DMS114 treated with DMSO at 0.1 percent for 48 hours (cell line): ENCODE measurements at regions not wholly inside any gene's neighbourhood (a gene's known extent, or its start where the extent isn't known, plus 50 kb on each side); places are given as distances from the start of the nearest gene placed in this dataset.
"Not testable (repeated sequence)": the region's sequence is repeated elsewhere in the genome, so short reads cannot be mapped to it uniquely, and the experiment has no call there.

Source experiments
- DNase-seq: peaks from one replicate; lab custom pipeline; 2025; ENCODE audit not compliant: unreplicated experiment; lab: John Stamatoyannopoulos, UW

DNA sequence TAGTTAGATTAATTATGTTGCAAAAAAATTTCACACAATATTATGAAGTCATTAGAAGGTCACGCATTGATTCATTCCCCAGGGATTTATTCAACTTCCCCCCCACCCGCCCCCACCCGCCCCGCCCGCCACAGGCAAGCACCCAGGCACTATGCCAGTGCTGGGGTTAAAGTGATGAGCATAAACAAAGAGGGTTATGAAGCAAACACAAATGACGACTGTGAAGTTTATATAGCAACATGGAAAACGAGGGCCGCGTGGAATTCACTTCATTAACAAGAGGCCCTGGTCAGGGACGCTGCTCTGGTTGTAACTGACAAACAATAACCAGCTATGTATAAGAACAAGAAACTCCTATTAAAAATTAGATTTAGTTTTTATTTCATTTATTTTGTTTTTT lies 656.5 kb upstream of the COBL start:
- no peak for DNase-seq

DNA sequence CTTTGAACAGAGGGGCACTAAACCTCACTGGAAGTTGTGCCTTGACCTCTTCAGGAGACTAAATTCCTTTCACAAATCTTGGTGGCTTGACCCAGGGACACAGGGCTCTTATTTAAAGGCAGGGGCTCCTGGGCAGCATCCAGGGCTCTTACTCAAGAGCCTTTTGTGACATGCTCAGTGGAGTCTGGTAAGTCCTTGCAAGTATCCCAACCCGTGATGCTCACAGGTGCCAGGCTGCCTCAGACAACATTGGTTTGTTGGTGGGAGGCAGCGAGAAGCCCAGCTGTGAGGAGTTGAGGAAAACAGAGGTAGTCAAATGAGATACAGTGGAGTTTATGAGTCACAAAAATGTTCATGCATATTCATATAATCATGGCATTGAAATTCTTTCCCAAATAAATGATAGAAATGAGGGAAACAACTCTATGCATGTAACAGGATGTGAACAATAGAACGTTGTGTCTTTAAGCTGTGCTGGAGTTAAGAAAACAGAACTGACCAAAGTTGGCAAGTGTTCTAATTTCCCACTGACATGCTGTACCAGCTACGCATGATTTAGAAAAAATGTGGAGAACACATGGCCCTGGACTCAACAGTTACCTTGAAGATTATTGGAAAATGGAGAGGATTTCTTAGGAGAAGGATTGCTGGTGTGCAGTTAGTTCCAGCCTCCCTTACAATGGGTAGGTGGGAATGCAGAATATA lies 654.5 kb upstream of the COBL start:
- DNase-seq, result no peak

DNA sequence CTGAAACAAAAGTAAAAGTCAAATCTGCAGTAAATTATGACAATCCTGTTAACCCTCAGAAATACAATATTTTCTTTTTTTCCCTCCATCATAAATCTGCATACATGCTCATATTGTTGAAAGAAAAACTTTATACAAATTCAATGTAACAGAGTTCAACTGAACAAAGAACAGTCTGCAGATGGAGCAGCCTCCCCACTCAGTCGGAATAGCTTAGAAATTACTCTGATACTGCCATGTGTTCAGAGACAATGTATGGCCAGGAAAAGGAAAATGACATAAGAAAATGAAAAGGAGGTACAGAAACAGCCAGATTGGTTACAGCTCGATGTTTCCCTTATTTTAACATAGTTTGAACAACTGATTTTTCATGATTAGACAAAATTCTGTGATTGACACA lies 651.9 kb upstream of the COBL start:
- DNase-seq, result no peak

DNA sequence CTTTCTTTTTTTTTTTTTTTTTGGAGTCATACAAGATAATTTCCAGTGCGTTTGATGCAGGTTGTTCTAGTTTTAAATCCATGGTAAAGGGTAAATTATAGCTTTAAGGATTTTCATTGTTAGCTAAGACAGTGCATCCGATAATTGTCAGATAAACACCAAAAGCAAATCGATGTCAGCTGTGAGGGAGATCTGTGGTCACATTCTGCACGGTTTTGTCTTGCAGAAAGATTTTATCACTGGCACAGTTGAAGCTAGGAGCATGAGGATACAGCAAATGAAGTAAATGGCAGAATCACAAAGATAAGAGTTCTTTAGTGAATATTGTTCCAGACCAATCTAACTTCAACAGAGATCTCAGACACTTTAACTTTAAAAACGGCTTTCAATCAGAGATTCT lies 648.8 kb upstream of the COBL start:
- DNase-seq, result no peak

DNA sequence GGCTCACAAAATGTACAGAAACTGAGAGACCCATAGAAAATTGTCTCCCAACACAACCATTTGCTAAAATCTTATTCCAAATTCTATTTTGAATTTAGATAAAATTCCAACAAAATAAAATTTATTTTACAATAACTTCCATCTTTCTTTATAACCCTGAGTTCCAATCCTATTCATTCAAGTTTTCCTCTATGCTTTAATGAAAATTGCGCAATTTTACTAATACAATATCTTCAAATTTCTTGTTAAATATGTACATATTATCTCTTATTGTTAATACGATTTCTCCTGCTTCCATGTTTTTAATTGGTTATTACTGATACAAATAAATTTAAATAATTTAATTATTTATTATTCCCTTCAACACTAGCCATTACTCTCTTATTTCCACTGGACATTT lies 645.2 kb upstream of the COBL start:
- DNase-seq, result no peak

DNA sequence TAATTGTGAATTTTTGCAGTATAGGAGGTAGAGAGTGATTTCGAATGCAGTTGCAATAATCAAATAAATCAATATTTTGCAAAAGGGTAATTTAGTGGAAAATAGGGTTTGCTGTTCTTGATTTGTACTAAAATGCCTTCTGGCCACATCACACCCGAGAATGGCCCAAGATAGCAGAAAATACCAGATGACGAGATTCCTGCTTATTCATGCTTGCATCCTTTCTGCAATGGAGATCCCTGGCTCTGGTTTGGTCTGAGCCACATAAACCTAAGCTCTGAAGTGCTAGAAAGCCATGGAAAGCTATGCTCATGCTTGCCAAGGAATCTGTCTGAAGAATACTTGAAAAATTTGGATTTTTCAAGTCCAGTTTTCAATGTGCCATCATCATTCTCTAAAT lies 634.2 kb upstream of the COBL start:
- no peak for DNase-seq

DNA sequence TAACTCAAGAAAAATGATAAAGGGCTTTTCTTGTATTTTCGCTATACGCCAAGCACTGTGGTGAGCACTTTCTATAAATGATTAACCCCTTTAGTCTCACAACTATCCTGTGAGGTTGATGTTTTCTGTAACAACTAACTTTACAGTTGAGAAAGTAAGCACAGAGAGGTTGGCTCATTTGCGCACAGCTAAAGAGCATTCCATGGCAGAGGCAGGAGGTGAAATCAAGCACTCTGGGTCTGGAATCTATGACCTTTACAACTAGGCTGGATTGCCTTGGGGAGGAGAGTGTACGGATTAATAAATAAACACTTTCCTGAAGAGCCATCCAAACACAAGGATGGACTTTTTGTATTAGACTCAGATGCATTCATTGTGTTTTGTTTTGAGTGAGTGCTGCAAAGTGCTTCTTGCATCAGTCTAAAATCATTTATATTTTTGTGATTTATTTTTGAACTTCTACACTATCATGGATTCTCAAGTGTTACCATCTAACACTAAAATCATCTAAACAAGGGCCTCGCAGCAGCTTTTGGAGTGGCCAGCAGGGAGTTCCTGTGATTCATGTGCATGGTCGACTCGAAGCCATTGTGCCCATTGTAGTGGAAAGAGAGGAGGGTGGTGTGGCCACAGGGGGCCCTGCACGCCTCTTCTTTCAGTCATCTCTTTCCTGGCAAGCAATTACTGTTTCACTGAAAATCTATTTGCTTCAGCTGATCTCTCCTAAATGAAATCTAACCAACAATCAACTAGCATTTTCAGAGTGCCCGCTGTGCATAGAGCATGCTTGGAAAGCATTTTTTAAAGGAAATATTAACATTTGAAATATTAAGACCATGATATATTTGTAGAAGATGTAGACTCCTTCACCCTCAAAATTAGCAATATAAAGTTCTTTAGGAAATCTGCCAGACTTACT lies 633.4 kb upstream of the COBL start:
- DNase-seq, result no peak

DNA sequence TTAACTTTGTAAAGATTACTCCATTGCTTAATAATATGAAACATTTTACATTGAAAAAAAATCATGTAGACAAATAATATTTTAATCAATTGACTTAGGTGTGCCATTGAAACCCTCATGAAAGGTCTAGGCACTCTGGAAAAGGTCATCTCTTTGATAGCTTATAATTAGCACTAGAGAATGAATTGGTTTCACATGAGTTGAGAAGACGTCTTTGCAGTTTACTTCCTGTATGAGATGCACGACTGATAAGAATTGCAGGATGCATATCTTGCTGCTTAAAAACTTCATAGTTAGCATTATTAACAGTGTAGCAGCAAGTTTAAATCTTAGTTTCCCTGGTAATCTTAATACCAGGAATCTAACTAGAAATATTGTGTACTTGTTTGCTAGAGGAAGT lies 614.2 kb upstream of the COBL start:
- DNase-seq, result no peak

DNA sequence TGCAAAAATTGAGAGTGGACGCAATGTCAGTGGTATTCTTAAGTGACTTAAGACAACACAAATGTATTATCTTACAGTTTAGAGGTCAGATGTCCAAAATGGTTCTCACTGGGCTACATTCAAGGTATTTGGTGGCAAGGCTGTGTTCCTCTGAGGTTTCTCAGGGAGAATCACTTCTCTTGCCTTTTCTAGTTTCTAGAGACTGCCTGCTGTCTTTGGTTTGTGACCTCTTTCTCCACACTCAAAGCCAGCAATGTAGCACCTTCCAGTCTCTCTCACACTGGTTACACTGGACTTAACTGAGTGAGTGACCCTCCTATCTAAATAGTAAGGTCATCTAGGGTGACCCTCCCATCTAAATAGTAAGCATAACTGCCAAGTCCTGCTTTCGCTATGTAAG lies 613.2 kb upstream of the COBL start:
- no peak for DNase-seq

DNA sequence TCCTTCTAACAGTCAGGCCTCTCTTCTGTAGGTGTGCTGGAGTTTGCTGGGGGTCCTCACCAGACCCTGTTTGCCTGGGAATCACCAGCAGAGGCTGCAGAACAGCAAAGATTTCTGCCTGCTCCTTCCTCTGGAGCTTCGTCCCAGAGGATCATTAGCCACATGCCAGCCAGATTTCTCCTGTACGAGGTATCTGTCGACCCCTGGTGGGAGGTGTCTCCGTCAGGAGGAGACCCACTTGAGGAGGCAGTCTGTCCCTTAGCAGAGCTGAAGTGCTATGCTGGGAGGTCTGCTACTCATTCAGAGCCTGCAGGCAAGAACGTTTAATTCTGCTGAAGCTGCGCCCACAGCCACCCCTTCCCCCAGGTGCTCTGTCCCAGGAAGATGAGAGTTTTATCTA lies 611.1 kb upstream of the COBL start:
- DNase-seq, result no peak

DNA sequence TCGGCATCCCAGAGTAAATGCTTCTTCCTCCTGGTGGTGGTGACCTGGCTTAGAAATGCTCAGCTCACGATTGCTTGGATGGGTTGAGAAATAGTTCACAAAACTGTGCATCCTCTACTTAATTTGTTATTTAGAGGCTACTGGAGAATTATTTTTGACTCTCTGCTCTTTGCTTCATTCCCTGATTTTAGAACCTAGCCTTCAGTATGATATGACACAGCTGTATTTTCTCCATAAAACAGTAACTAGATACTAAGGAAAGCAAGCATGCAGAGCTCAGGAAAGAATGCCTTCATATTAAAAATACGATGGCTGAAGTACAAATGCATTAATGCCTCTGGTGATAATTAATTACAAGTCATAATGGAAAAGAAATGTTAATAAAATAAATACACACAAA lies 602.0 kb upstream of the COBL start:
- no peak for DNase-seq

DNA sequence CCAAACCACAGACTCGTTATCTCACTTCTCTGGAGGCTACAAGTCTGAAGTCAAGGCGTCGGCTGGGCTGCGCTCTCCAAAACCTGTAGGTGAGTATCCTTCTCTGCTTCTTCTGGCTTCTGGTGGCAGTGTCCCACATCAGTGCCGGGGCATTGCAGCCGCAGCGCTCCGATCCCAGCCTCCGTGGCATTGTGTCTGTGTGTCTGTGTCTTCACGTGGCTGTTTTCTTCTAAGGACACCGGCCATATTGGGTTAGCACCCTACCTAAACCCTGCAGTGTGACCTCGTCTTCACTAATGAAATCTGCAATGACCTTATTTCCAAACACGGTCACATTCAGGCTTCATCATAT lies 584.9 kb upstream of the COBL start:
- no peak for DNase-seq

DNA sequence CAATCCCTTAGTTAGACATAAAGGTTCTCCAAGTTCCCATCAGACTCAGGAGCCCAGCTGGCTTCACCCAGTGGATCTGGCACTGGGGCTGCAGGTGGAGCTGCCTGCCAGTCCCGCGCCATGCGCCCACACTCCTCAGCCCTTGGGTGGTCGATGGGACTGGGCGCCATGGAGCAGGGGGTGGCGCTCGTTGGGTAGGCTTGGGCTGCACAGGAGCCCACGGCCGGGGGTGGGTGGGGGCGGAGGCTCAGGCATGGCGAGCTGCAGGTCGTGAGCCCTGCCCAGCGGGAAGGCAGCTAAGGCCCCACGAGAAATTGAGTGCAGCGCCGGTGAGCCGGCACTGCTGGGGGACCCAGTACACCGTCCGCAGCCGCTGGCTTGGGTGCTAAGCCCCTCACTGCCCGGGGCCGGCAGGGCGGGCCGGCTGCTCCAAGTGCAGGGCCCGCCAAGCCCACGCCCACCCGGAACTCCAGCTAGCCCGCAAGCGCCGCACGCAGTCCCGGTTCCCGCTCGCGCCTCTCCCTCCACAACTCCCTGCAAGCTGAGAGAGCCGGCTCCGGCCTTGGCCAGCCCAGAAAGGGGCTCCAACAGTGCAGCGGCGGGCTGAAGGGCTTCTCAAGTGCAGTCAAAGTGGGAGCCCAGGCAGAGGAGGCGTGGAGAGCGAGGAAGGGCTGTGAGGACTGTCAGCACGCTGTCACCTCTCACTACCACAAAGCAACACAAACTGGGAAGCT lies 584.3 kb upstream of the COBL start:
- DNase-seq, result not testable (repeated sequence)

DNA sequence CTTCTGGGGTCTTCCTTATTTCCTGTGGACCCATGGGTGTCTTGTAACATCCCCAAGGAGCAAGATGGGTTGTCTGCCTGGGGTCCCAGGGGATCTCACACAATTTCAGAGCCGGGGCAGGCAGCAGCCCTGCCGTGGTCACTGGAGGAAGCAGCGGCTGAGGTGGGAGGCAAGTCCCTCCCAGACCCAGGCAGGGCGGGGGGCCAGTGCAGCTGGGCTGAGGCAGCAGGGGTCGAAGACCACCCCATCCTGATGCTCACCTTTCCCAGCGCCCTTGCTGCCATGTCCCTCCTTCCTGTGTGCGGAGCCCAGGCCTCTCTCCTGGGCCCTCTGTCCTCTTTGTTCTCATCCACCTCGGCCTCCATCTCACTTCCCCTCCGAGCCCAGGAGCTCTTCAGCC lies 583.0 kb upstream of the COBL start:
- no peak for DNase-seq

DNA sequence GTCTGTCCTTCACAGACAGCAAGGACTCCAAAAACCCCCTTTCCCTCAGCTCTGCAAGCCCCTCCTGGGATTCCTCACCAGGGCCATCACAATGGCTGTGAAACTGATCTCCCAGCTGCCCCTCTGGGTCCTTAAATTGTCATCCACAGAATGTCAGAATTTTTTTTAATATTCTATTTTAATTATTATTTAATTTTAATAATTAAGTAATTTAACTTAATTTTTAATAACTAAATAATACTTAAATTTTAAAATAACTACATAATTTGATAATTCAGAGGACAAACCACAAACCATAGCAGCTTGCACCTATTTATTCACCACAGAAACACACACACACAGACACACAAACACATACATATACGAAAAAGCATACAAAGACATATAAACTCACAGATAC lies 565.8 kb upstream of the COBL start:
- no peak for DNase-seq

DNA sequence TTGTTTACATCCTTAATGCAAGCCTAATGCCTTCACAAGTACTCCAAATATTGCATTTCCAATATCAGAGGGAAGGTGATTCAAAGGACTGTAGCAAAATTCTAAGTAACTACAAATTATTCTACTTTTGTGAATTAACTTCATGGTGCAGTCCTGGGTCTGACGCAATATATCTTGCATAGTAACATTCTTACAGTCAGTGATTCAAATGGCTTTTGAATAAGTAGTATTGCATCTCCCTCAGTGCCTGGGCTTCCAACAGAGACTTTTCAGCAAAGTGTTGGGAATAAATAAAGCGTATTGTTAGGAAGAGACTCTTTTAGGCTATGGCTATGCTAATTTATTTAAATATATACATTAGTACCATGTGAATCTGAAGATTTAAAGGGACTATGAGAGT lies 564.7 kb upstream of the COBL start:
- DNase-seq, result no peak

DNA sequence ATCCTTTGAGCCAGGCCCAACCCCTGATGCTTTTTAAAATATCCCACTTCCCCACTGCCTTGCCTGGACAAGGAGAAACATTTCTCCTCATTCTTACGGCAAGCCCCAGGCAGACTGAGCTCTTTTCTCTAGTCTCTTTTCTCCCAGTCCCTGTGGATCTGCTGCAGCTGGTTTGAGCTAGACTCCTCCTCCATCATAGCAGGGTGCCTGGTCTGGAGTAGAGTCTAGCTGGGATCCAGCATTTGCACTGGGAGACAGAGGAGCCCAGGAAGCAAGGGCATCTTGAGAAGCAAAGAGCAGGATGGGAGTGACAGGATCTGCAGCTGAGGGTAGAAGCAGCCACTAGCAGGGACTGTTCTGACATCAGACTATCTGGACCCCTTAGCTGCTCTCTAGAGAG lies 562.3 kb upstream of the COBL start:
- no peak for DNase-seq

DNA sequence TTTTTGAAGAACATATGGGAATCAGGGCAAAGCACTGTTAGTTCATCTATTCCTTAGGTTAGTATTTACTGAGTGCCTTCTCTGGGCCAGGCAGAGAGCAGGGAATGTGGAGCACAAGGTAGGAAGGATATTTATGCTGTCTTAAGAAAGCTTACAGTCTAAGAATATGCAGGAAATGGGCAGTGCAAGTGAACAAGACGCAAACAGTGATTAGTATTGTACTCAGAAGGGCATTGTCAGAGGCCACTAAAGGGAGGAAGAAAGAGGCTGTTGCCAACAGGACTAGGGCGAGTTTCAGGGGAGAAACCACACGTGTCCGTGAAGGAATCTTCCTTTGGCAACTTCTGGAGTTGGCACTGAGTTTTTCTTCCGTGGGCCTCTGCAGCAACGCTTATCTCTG lies 552.8 kb upstream of the COBL start:
- DNase-seq, result no peak

DNA sequence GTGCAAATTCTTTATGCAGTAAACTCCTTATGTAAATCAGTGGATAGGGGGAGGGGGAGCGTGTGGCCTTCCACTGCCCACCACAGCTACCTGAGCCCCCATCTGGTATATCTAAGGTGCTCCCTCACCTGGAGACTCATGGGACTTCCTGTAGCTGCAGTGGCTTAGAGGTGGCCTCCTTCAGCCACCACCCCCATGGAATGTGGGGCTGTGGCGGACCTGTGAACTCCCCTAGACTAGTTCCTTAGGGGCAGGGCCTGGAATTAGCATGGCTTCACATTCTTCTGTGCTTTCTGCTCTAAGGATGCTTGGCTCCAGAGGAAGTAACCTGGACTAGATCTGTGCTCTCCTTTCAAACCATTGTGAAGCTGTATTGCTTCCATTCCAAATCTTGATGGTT lies 550.5 kb upstream of the COBL start:
- DNase-seq, result no peak

DNA sequence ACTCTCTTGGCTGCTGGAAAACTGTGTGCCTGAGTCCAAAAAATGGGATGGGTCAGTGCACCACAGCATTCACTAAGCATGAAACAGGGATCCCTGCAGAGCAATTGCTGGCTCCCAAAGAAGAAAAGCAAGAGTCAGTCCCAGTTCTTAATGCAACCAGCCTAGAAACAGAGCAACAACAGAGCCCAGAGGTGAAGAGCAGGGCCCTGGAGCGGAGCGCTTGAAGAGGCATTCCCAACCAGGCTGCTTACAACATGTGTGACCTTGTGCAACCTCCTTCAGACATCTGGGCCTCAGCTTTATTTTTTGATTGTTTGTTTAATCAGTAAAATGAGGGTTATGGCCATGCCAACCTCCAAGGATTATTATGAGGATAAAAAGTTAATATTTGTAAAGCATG lies 543.7 kb upstream of the COBL start:
- DNase-seq, result no peak

DNA sequence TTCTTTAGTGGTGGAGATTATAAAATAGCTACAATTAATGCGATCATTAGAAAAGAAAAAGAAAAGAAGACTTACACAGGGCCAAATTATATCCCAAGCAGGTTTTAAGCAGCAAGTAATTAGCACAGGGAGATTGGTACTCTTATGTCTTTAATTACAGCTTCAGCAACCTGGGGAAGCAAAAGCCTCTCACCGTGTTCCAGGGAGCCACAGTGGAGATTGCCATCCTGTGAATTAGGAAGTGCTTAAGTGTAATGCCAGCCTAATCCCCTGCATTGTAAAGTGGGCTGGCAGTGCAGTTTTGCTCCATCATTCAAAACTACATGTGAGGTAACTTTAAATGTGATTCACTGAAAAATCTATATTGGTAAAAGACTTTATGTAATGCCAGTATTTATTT lies 533.5 kb upstream of the COBL start:
- no peak for DNase-seq
